T-cell (primary cell): ENCODE measurements at regions not wholly inside any gene's neighbourhood (a gene's known extent, or its start where the extent isn't known, plus 50 kb on each side); places are given as distances from the start of the nearest gene placed in this dataset.

Experiments used
- ATAC-seq, 4 experiments: fragments of 200-7000 bp in 3 of 4; fragments of 150-1000 bp in 1 of 4; cut with Tn5 transposase; replicated peaks in 1 of 4; 1 replicate in 3 of 4; 2 replicates in 1 of 4; pipeline ENCODE4 v1.10.0; 2021; ENCODE audit warnings: moderate library complexity in 3 of 4, mild to moderate bottlenecking in 2 of 4, moderate number of reproducible peaks in 1 of 4
- CTCF ChIA-PET, 2 donors: fragments of 300-600 bp; sonication (Branson Sonifier 250); formaldehyde crosslinking; loops; one replicate each; lab custom pipeline; 2022; ENCODE audit warnings: antibody characterized with exemption in 2 of 2; lab: Charles Lee
- POLR2A ChIA-PET, 2 donors: fragments of 300-600 bp; sonication (Branson Sonifier 250); formaldehyde crosslinking; loops; one replicate each; lab custom pipeline; 2022; ENCODE audit warnings: antibody characterized with exemption in 2 of 2; lab: Charles Lee
- DNase-seq, 35 experiments: peaks; one replicate each; pipeline versions ENCODE4 v3.0.0 to v3.0.0-alpha.2; 2013 to 2023
- H3K27ac ChIP-seq: one replicate; pipeline ENCODE4 v1.5.1; 2013; ENCODE audit warnings: low read length
- H3K27me3 ChIP-seq, 2 experiments: replicated peaks in 1 of 2; 1 replicate in 1 of 2; 2 replicates in 1 of 2; pipeline versions ENCODE4 v1.6.1 to v1.7.0; 2013; ENCODE audit warnings: low read length in 1 of 2, mixed read lengths in 1 of 2; ENCODE audit not compliant: control insufficient read depth in 2 of 2, insufficient read depth in 2 of 2; ENCODE audit errors: extremely low read depth in 1 of 2
- H3K36me3 ChIP-seq, 2 donors: 1 replicate in 1 of 2; 2 replicates in 1 of 2; pipeline versions ENCODE4 v1.6.1 to v1.7.0; 2013; ENCODE audit warnings: low read length in 1 of 2; ENCODE audit not compliant: control insufficient read depth in 2 of 2, insufficient read depth in 1 of 2; ENCODE audit errors: extremely low read depth in 1 of 2
- H3K4me1 ChIP-seq, 2 experiments: 1 replicate in 1 of 2; 2 replicates in 1 of 2; pipeline versions ENCODE4 v1.6.1 to v1.7.0; 2013; ENCODE audit warnings: low read length in 2 of 2, mixed read lengths in 1 of 2; ENCODE audit not compliant: insufficient read depth in 2 of 2, control insufficient read depth in 1 of 2; ENCODE audit errors: extremely low read depth in 1 of 2
- H3K4me3 ChIP-seq, 2 donors: 1 replicate in 1 of 2; 2 replicates in 1 of 2; pipeline versions ENCODE4 v1.5.1 to v1.7.0; 2013; ENCODE audit warnings: mild to moderate bottlenecking in 2 of 2, low read length in 1 of 2, moderate library complexity in 1 of 2; ENCODE audit not compliant: control insufficient read depth in 1 of 2; ENCODE audit errors: extremely low read depth in 1 of 2
- H3K9me3 ChIP-seq: 2 replicates; pipeline ENCODE4 v1.7.0; 2013
- H3K27ac Mint-ChIP-seq, 2 donors: one replicate each; pipeline ENCODE4 v1.8.0; 2020 to 2021; ENCODE audit warnings: mild to moderate bottlenecking in 2 of 2, mixed read lengths in 2 of 2
- H3K27me3 Mint-ChIP-seq, 2 donors: one replicate each; pipeline ENCODE4 v1.8.0; 2021 to 2022; ENCODE audit warnings: mixed read lengths in 2 of 2
- H3K36me3 Mint-ChIP-seq: one replicate; pipeline ENCODE4 v1.8.0; 2021; ENCODE audit warnings: mixed read lengths
- H3K4me1 Mint-ChIP-seq, 3 donors: one replicate each; pipeline ENCODE4 v1.8.0; 2020 to 2022; ENCODE audit warnings: mixed read lengths in 3 of 3, mild to moderate bottlenecking in 1 of 3
- H3K4me3 Mint-ChIP-seq, 3 donors: one replicate each; pipeline ENCODE4 v1.8.0; 2020 to 2022; ENCODE audit warnings: mild to moderate bottlenecking in 3 of 3, mixed read lengths in 3 of 3, moderate library complexity in 3 of 3
- H3K9me3 Mint-ChIP-seq, 3 donors: one replicate each; pipeline ENCODE4 v1.8.0; 2020 to 2022; ENCODE audit warnings: mixed read lengths in 3 of 3
- WGBS: methylation state at CpG from one replicate; pipeline ENCODE4 v1.1.5; 2013; ENCODE audit warnings: missing lambda C conversion rate; ENCODE audit not compliant: insufficient coverage; 5-methylcytosine and 5-hydroxymethylcytosine counted together

DNA sequence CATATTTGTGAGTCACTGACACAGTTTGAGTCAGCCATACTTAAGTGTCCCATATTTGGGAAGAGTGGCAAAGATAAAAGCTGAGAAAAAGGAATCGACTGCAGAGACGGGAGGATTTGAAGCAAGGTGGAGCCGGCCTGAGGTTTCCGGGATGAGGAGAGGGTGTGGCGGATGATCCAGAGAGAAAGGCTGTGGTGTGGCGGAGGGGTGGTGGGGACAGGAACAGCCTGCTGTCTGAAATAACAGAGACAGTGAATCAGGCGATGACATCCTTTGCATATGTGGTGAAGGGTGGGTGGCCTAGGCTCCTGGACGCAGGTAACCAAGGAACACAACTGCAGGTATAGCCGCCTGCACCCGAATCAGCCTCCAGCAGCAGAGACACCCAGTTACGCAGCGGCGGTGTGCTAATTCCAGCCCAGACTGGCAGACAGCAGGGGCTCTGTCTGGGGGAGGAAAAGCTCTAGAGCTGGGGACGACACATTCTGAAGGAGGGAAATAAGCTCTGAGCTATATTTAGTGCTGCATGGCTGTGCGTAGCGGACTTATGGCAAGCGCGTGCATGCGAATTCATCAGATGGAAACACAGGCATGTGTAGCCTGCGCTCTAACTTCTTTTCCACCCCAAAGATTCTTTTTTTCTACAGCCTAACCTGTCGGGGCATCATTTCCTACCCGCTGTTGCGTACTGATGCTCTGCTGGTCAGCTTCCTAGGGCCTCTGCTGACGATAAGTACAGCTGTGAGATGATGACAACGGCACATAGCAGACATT lies 62.7 kb upstream of the BARX2 start:
- CTCF ChIA-PET: no interaction called here
- POLR2A ChIA-PET: no interaction called here
- Mint-ChIP-seq H3K4me3 (no peak overlapping the region), H3K27me3 (peaks cover 3 to 6% of the 10 kb centered on the region in 2 donors), H3K4me1 (peaks cover 2 to 7% (median 6%) of the 10 kb centered on the region in 3 donors), H3K9me3 (no peaks in the 10 kb centered on the region), H3K36me3 (no peaks in the 10 kb centered on the region), H3K27ac (no peak overlapping the region)
- H3K36me3 ChIP-seq: no peaks in the 10 kb centered on the region
- H3K27ac ChIP-seq: no peak overlapping the region
- WGBS: 94% methylated on average over 24 of the region's 25 CpGs
- H3K27me3 ChIP-seq: peaks cover 0 to 13% of the 10 kb centered on the region in 2 experiments
- H3K4me3 ChIP-seq: no peak overlapping the region
- DNase-seq: no peak
- ATAC-seq: no peak
- no peaks in the 10 kb centered on the region for H3K4me1 ChIP-seq
- H3K9me3 ChIP-seq: no peaks in the 10 kb centered on the region

DNA sequence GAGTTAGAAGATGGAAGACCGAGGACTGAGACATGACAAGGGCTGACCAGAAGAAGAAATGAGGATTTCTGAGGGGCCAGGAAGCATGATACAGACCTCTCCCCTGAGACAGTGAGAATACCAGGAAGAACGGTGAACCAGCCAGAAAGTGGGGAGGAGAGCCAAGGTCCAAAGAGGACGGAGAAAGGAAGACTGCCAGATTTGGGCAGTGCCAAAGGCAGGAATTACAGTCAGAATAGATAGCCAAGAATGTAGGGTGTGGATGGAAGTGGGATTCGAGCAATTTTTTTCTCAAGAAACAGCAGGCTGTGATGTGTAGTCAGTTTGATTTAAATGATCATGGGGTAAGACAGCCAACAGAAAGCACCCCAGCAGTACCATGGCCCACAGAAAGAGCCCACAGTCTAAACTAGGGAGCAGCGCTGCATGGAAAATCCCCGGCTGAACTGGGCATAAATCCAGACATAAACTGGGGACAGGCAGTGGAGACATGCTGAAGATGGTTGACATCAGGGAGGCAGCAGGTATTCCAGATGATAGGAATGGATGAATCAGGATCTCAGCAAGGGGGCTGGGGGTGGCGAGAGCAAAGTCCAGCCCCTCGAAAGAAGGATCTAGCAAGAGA lies 67.3 kb upstream of the BARX2 start:
- Histone ChIP-seq H3K4me3 (no peak overlapping the region), H3K27me3 (peaks cover 0 to 4% of the 10 kb centered on the region in 2 experiments), H3K27ac (no peak overlapping the region), H3K9me3 (no peaks in the 10 kb centered on the region), H3K4me1 (no peaks in the 10 kb centered on the region), H3K36me3 (no peaks in the 10 kb centered on the region)
- DNase-seq (no peak), ATAC-seq (no peak)
- Mint-ChIP-seq H3K36me3 (no peaks in the 10 kb centered on the region), H3K27ac (no peak overlapping the region), H3K9me3 (peaks cover 0 to 3% (median 0%) of the 10 kb centered on the region in 3 donors), H3K27me3 (peaks cover 8 to 19% of the 10 kb centered on the region in 2 donors), H3K4me3 (no peak overlapping the region), H3K4me1 (no peaks in the 10 kb centered on the region)
- CTCF ChIA-PET: no interaction called here
- 74% methylated on average over 5 of the region's 8 CpGs for WGBS
- POLR2A ChIA-PET: no interaction called here

DNA sequence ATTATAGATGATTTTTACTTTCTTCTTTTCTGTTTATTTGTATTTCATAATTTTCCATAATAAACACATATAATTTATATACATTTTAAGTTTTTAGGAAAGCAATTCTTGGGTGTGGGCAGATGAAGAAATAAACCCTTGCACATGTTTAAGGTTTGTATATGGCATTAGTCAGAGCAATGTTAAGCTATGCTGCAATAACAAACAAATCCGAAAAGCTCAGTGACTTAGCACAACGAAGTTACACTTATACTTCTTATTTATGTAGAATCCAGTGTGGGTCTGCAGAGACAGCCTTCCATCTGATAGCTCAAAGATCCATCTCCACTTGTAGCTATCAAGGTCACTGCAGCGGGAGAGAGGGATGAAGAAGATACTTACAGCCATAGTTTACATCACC lies 68.5 kb upstream of the BARX2 start:
- H3K9me3 ChIP-seq: no peaks in the 10 kb centered on the region
- H3K4me1 ChIP-seq: no peaks in the 10 kb centered on the region
- ChIA-PET POLR2A (no interaction called here), CTCF (no interaction called here)
- H3K4me3 ChIP-seq: no peak overlapping the region
- H3K27ac ChIP-seq: no peak overlapping the region
- no peaks in the 10 kb centered on the region for H3K4me1 Mint-ChIP-seq
- H3K36me3 ChIP-seq: no peaks in the 10 kb centered on the region
- H3K4me3 Mint-ChIP-seq: no peak overlapping the region
- H3K36me3 Mint-ChIP-seq: no peaks in the 10 kb centered on the region
- peaks cover 12 to 19% of the 10 kb centered on the region in 2 donors for H3K27me3 Mint-ChIP-seq
- ATAC-seq: no peak
- peaks cover 0 to 4% of the 10 kb centered on the region in 2 experiments for H3K27me3 ChIP-seq
- WGBS: 40% methylated on average over 1 of the region's 3 CpGs
- peaks cover 0 to 3% (median 0%) of the 10 kb centered on the region in 3 donors for H3K9me3 Mint-ChIP-seq
- DNase-seq: no peak
- H3K27ac Mint-ChIP-seq: no peak overlapping the region

DNA sequence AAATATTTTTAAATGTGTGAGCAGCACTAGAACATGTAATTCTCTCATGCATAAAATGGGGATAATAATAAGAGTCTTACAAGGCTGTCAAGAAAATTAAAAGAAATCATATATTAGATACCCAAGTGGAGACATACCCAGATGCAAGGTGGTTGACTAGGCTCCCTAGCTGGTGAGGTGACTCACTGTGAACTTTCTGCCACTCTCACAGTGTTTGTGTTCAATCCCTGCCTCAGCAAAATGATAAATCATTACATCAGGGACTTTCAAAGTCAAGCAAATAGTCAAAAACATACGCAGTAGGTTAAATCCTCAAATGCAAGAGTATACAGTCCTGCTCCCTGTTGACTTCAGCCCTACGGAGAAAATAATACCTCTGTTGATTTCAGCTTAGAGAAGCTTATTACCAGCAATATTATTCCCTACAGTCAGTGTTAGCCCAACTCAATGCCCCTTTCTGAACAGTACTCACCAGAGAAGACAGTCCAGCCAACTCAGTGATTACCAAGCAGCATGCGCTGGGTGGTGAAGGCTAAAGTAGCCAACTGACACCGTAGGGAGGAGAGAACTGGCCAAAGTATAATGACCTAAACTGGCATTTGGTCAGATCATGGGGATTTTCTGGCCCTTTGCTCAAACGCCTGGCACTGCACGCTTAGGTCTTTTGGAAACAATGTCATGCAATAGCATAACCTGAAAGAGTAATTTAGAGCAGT lies 73.1 kb upstream of the BARX2 start:
- no peaks in the 10 kb centered on the region for H3K36me3 ChIP-seq
- ATAC-seq (no peak), DNase-seq (no peak)
- no peaks in the 10 kb centered on the region for H3K36me3 Mint-ChIP-seq
- H3K4me1 ChIP-seq: no peaks in the 10 kb centered on the region
- peaks cover 25 to 34% of the 10 kb centered on the region in 2 donors for H3K27me3 Mint-ChIP-seq
- WGBS: 83% methylated on average over 3 of the region's 6 CpGs
- no peaks in the 10 kb centered on the region for H3K9me3 ChIP-seq
- no peak overlapping the region for H3K4me3 Mint-ChIP-seq
- no peak overlapping the region for H3K4me3 ChIP-seq
- ChIA-PET POLR2A (no interaction called here), CTCF (interaction anchor here in 1 of 2 donors (0.5 kb wide), 1 partner anchor 1069 kb away, joined by 3 read pairs; no protein-coding TSS in a partner anchor)
- H3K4me1 Mint-ChIP-seq: peaks cover 0 to 6% (median 2%) of the 10 kb centered on the region in 3 donors
- no peak overlapping the region for H3K27ac Mint-ChIP-seq
- H3K9me3 Mint-ChIP-seq: peaks cover 0 to 3% (median 0%) of the 10 kb centered on the region in 3 donors
- peaks cover 0 to 4% of the 10 kb centered on the region in 2 experiments for H3K27me3 ChIP-seq
- no peak overlapping the region for H3K27ac ChIP-seq

DNA sequence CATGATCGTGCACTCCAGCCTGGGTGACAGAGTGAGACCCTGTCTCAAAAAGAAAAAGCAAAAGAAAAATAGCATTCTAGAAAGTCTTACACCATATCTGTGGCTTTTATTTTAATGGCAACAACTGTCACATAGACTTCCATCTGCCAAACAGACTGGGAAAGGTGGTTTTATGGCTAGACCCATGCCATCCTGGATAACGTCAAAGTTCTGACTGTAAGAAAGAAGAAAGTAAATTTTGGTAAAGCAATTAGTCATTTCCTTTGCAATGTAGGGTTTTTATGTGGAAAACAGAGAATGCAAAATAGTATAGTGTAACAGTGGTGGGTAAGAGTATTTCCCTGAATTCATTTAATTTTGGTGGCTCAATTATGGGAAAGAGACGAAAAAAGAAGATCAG lies 75.5 kb upstream of the BARX2 start:
- ChIA-PET POLR2A (no interaction called here), CTCF (no interaction called here)
- H3K4me3 Mint-ChIP-seq: no peak overlapping the region
- no peak for ATAC-seq
- no peaks in the 10 kb centered on the region for H3K9me3 Mint-ChIP-seq
- H3K27ac Mint-ChIP-seq: no peak overlapping the region
- peaks cover 0 to 4% of the 10 kb centered on the region in 2 experiments for H3K27me3 ChIP-seq
- no peaks in the 10 kb centered on the region for H3K9me3 ChIP-seq
- no peak for DNase-seq
- H3K36me3 ChIP-seq: no peaks in the 10 kb centered on the region
- H3K4me1 ChIP-seq: no peaks in the 10 kb centered on the region
- no peaks in the 10 kb centered on the region for H3K36me3 Mint-ChIP-seq
- 43% methylated on average over 3 of the region's 3 CpGs for WGBS
- H3K4me3 ChIP-seq: no peak overlapping the region
- no peak overlapping the region for H3K27ac ChIP-seq
- peaks cover 15 to 29% of the 10 kb centered on the region in 2 donors for H3K27me3 Mint-ChIP-seq
- H3K4me1 Mint-ChIP-seq: peaks cover 0 to 6% (median 2%) of the 10 kb centered on the region in 3 donors

DNA sequence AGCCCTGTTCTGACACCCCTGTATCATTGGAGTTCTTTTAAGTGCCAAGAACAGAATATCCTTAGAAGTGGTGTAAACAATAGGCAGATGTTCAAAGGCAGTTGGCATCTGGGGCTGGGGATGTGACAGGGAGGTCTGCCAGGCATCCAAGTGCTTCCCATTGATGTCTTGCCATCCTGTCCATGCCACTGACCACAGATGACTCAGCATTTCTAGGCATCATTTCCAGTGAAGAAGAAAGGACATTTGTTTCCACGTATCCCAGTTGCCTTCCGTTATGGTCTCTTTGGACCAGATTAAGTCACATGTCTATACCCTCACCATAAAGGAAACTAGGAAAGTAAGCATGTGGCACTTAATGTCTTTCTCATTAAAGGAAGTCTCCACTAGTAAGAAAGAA lies 76.7 kb upstream of the BARX2 start:
- H3K27ac Mint-ChIP-seq: no peak overlapping the region
- ATAC-seq: no peak

More for the DNA sequence above, 76.7 kb upstream of the BARX2 start:
- no peaks in the 10 kb centered on the region for H3K36me3 Mint-ChIP-seq
- H3K4me1 Mint-ChIP-seq: peaks cover 0 to 6% (median 2%) of the 10 kb centered on the region in 3 donors
- POLR2A ChIA-PET: no interaction called here
- peaks cover 14 to 29% of the 10 kb centered on the region in 2 donors for H3K27me3 Mint-ChIP-seq
- H3K4me3 ChIP-seq: no peak overlapping the region
- H3K9me3 Mint-ChIP-seq: no peaks in the 10 kb centered on the region
- no peak for DNase-seq
- no peak overlapping the region for H3K4me3 Mint-ChIP-seq
- no peaks in the 10 kb centered on the region for H3K4me1 ChIP-seq
- no peaks in the 10 kb centered on the region for H3K9me3 ChIP-seq
- no CpG with 5 or more reads among the region's 2 CpGs for WGBS
- no peak overlapping the region for H3K27ac ChIP-seq
- no peaks in the 10 kb centered on the region for H3K36me3 ChIP-seq
- peaks cover 0 to 5% of the 10 kb centered on the region in 2 experiments for H3K27me3 ChIP-seq
- CTCF ChIA-PET: no interaction called here
